GM12872 (cell line): ENCODE measurements at regions not wholly inside any gene's neighbourhood (a gene's known extent, or its start where the extent isn't known, plus 50 kb on each side); places are given as distances from the start of the nearest gene placed in this dataset.

Experiments
- TF ChIP-seq, protein P1 (sequence below): IDR thresholded peaks from 3 replicates; pipeline ENCODE4 v1.5.1; 2011; ENCODE audit warnings: low read depth, mild to moderate bottlenecking, low read length, moderate library complexity; ENCODE audit not compliant: insufficient read depth

DNA sequence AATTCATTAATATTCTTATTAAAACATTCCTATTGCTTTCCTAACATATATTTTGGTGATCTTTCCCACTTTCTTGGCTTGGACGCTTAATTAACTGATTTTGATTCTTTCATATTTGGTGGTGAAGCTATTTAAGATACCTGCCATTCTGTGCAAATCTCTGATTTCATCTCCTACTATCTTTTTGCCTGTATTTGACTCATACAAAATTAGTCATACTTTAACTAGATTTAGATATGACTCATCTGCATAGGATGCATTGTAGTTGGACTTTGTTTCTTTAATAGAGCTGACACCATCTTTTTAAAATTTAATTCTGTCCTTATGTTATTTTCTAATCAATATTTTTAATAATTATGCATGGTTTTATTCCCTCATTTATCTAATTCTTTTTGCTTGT is 93.8 kb upstream of the PLPPR4 start:
- TF ChIP-seq, protein P1, sequence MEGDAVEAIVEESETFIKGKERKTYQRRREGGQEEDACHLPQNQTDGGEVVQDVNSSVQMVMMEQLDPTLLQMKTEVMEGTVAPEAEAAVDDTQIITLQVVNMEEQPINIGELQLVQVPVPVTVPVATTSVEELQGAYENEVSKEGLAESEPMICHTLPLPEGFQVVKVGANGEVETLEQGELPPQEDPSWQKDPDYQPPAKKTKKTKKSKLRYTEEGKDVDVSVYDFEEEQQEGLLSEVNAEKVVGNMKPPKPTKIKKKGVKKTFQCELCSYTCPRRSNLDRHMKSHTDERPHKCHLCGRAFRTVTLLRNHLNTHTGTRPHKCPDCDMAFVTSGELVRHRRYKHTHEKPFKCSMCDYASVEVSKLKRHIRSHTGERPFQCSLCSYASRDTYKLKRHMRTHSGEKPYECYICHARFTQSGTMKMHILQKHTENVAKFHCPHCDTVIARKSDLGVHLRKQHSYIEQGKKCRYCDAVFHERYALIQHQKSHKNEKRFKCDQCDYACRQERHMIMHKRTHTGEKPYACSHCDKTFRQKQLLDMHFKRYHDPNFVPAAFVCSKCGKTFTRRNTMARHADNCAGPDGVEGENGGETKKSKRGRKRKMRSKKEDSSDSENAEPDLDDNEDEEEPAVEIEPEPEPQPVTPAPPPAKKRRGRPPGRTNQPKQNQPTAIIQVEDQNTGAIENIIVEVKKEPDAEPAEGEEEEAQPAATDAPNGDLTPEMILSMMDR: no peak

DNA sequence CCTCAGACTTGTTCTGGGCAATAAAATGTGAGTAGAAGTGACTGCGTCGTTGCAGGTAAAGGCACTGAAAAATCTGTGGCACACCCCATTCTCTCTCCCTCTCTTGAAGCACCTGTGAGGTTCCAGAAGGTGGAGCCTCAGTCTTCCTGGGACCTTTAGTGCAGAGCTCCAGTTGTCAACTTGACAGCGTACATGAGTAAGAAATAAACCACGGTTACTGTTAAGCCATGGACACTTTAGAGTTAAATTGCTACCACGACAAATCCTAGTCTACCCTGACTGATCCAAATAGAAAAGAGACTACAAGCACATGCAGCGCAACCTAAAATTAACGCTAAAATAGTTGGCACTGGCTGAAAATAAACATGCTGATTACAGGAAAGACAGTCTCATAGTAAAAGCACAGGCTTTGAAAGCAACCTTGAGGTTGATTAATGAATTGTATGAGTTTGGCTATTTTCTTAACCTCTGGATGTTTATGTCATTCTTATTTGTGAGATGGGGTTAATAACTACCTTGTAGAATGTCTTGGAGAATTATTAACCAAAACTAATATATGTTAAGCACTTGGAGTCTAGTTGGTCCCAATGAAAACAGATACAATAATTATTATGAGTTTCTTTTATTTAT is 93.0 kb upstream of the PLPPR4 start:
- TF ChIP-seq, protein P1: no peak

DNA sequence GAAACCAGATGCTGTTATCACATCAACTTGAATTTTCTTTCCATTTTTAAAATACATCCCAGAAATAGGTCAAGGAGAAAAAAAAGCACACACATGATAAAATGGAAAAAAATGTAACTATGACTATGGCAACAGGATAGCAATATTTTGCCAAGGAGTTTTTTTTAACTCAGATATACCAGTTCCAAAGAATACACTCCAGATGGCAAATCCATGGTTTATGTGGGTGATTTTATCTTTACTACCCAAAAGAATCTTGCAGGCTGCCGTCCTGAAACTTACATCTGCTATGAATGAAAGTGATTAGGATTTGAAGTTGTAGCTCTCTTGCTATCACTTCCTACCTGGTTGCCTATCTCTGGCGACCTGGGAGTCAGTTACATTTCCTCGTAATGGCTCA is 91.0 kb upstream of the PLPPR4 start:
- TF ChIP-seq, protein P1: no peak

DNA sequence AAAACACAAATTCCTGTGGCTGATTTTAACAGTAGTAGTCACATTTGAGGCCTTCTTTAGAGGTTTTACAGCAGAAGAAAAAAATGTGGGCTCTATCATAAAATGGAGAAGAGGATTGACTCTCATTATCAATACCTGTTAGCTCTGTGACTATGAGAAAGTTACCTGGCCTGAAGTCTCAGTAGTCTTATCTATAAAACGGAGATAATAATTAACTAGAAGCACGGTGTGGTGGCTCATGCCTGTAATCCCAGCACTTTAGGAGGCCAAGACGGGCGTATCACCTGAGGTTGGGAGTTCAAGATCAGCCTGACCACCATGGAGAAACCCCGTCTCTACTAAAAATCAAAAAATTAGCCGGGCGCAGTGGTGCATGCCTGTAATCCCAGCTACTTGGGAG is 90.4 kb upstream of the PLPPR4 start:
- TF ChIP-seq, protein P1: no peak

DNA sequence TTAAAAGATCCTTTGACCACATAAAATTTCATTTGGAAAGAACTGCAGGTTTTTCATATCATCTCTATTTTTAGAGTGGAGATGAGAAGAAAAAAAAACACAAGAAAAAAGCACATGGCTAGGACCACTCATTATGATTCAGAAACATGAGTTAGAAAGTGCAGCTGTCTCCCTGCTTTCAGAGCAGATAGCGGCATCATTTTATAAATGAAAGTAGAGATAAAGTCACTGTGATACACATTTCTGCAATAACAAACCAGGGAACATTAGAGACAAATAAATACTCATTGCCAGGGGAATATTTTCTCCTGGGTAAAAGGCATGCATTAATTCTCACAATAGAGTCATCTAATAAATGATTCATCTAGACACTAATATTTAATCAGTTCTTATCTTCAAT is 87.5 kb upstream of the PLPPR4 start:
- TF ChIP-seq, protein P1: no peak

DNA sequence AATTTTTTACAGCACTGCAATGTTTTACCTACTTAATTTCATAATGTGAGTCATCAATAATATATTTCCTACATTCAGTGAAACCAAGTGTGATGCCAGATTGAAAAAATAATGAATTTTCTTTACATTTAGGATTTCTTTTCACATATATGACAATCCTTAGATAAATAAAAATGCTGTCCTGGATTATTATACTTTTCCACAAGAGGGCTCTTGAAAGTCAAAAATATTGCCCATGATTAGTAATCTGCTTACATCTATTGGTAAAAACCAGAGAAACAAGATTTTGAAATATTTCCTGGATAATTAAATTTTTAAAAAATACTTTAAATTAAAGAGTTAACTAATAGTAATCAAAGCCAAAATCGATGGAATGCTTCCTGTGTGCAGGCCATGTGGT is 86.8 kb upstream of the PLPPR4 start:
- TF ChIP-seq, protein P1: no peak

DNA sequence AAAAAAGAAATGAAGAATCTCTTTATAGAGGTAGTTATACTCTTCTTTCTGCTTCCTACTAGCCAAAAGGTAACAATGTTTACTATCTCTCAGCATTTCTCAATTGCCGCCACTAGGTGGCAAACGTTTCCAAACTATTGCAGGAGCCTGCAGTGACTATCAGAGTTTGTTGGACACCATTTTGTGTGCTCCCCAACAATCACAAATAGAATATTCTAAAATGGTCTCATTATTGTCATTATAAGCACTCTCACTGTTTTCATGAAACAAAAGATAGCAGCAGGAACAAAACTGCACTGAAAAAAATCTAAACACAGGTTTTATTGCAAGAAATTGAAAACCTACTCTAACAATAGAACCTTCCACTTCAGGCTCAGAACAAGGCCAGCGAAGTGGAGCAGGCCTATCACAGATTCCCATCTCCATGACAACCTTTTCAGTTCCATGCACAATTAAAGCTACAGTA is 83.9 kb upstream of the PLPPR4 start:
- TF ChIP-seq, protein P1: peak; percentile 67; the same call in 2 of the 3 replicates

DNA sequence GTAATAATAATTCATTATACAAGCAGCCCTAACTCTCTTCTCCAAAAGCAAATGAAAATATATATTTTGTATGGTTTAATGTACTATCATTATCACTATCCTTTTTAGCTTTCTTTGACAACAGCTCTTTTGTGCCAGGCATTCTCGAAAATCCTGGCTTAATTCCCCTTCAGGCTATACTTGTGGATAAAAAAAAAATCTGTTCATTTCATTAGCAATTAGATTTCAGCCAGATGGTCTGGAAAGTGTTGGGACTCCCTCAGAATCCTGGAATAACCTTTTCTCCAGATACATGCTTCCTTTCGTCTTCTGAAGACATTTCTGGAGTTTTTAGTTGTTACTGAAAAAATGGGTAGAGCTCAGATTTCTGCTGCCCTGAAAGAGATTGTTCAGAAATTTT is 83.4 kb upstream of the PLPPR4 start:
- TF ChIP-seq, protein P1: no peak
